GM23248 (cell line): ENCODE measurements at regions not wholly inside any gene's neighbourhood (a gene's known extent, or its start where the extent isn't known, plus 50 kb on each side); places are given as distances from the start of the nearest gene placed in this dataset.

Experiments
- EZH2 ChIP-seq: fragments of 200-600 bp; sonication (generic); IDR thresholded peaks from 2 replicates; pipeline ENCODE4 v1.6.1; 2018; ENCODE audit warnings: antibody characterized with exemption, mild to moderate bottlenecking; ENCODE audit not compliant: insufficient read depth, poor library complexity, severe bottlenecking
- EZH2phosphoT487 ChIP-seq: fragments of 200-600 bp; sonication (generic); IDR thresholded peaks from 2 replicates; pipeline ENCODE4 v1.6.1; 2018; ENCODE audit warnings: antibody characterized with exemption, moderate library complexity, mild to moderate bottlenecking, low read depth; ENCODE audit not compliant: insufficient read depth

GRCh38 chr15:57870667-57871066 lies 164.2 kb downstream of the POLR2M start:
- TF ChIP-seq EZH2phosphoT487 (no peak), EZH2 (no peak)
